ENCODE measurements at regions not wholly inside any gene's neighbourhood (a gene's known extent, or its start where the extent isn't known, plus 50 kb on each side); places are given as distances from the start of the nearest gene placed in this dataset.

- DNase-seq: no peak
Measured at GRCh38 chr6:97621111-97621510, 338.1 kb upstream of the MMS22L start.

GRCh38 chr6:97626671-97627441 lies 343.8 kb upstream of the MMS22L start:
- DNase-seq: no peak

- DNase-seq: no peak
Measured at GRCh38 chr6:97629180-97629579, 346.2 kb upstream of the MMS22L start.

GRCh38 chr6:97630604-97631003 lies 347.6 kb upstream of the MMS22L start:
- no peak for DNase-seq

- no peak for DNase-seq
Measured at GRCh38 chr6:97632341-97632740, 349.3 kb upstream of the MMS22L start.

GRCh38 chr6:97639702-97640101 lies 356.7 kb upstream of the MMS22L start:
- DNase-seq: no peak

- no peak for DNase-seq
Measured at GRCh38 chr6:97644353-97644752, 361.3 kb upstream of the MMS22L start.

- DNase-seq: no peak
Measured at GRCh38 chr6:97645757-97646156, 362.7 kb upstream of the MMS22L start.

- no peak for DNase-seq
Measured at GRCh38 chr6:97653076-97653475, 370.1 kb upstream of the MMS22L start.

GRCh38 chr6:97653517-97653916 lies 370.5 kb upstream of the MMS22L start:
- no peak for DNase-seq

GRCh38 chr6:97654674-97655073 lies 371.7 kb upstream of the MMS22L start:
- no peak for DNase-seq

GRCh38 chr6:97656236-97656635 lies 373.2 kb upstream of the MMS22L start:
- DNase-seq: no peak

- no peak for DNase-seq
Measured at GRCh38 chr6:97656706-97657350, 373.8 kb upstream of the MMS22L start.

GRCh38 chr6:97658090-97658489 lies 375.1 kb upstream of the MMS22L start:
- DNase-seq: no peak

- no peak for DNase-seq
Measured at GRCh38 chr6:97663252-97663651, 380.2 kb upstream of the MMS22L start.

GRCh38 chr6:97665446-97665845 lies 382.4 kb upstream of the MMS22L start:
- DNase-seq: no peak

GRCh38 chr6:97666889-97667288 lies 383.9 kb upstream of the MMS22L start:
- no peak for DNase-seq

- DNase-seq: no peak
Measured at GRCh38 chr6:97668716-97669115, 385.7 kb upstream of the MMS22L start.

GRCh38 chr6:97669191-97670031 lies 386.4 kb upstream of the MMS22L start:
- no peak for DNase-seq

GRCh38 chr6:97674802-97675201 lies 391.8 kb upstream of the MMS22L start:
- DNase-seq: no peak

- DNase-seq: no peak
Measured at GRCh38 chr6:97677626-97678025, 394.6 kb upstream of the MMS22L start.

- DNase-seq: no peak
Measured at GRCh38 chr6:97687916-97688315, 404.9 kb upstream of the MMS22L start.

- DNase-seq: no peak
Measured at GRCh38 chr6:97689078-97689754, 406.2 kb upstream of the MMS22L start.
